ENCODE measurements at regions not wholly inside any gene's neighbourhood (a gene's known extent, or its start where the extent isn't known, plus 50 kb on each side); places are given as distances from the start of the nearest gene placed in this dataset.

GRCh38 chr2:136612079-136612478 lies 153.3 kb upstream of the THSD7B start:
- TF ChIP-seq ZNF202 (tag by site-specific recombination; IDR thresholded peaks at IDR 0.05; ENCODE audit: borderline replicate concordance) (no peak), SP7 (tag by site-specific recombination; IDR thresholded peaks at IDR 0.05) (no peak), REPIN1 (tag by site-specific recombination; IDR thresholded peaks at IDR 0.05; ENCODE audit: low read depth) (no peak), ZNF777 (tag by site-specific recombination; IDR thresholded peaks at IDR 0.05; ENCODE audit: borderline replicate concordance) (no peak), ZNF10 (tag by site-specific recombination; IDR thresholded peaks at IDR 0.05) (no peak), ZSCAN30 (tag by site-specific recombination; IDR thresholded peaks at IDR 0.05) (no peak), ZNF292 (tag by site-specific recombination; IDR thresholded peaks at IDR 0.05; ENCODE audit: borderline replicate concordance, low read depth) (no peak), ATF2 (tag by site-specific recombination; IDR thresholded peaks at IDR 0.05; ENCODE audit: low read depth) (no peak), ZNF19 (tag by site-specific recombination; IDR thresholded peaks at IDR 0.05; ENCODE audit: low read depth) (no peak)
- Histone ChIP-seq H3K4me1 (ENCODE audit: control insufficient read depth, insufficient read depth, low read length) (no peaks in the 10 kb centered on the region), H3K36me3 (ENCODE audit: control insufficient read depth in 2 of 2, insufficient read depth in 1 of 2, low read length in 2 of 2) (no peaks in the 10 kb centered on the region), H3K27ac (ENCODE audit: extremely low read depth, low read depth, low read length) (no peak overlapping the region), H3K9me3 (ENCODE audit: control insufficient read depth, insufficient read depth, low read depth, low read length) (no peaks in the 10 kb centered on the region), H3K4me3 (ENCODE audit: low read depth, low read length) (no peak overlapping the region)
- POLR2A ChIA-PET = no interaction called here
- CTCF ChIA-PET = interaction anchor here (0.7 kb wide), 1 partner anchor 701 kb away, joined by 4 read pairs; no protein-coding TSS in a partner anchor

DNA sequence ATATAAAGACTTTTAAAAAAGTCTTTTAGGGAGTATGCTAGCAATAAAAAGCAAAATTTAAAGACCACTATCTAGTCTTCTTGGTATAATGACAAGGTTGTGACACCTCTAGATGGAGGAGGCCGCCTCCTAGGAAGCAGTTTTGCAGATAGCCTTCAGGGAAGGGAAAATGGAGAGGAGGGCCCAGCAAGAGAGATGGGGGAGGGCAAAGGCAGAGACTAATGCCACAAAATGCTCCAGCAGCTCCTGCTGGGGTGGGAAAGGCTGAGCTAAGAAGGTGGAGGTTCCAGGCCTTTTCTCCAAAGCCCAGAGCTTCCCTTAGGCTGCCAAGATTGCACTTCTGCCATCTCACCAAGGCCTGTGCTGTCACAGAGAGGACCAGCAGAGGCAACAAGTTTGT lies 153.9 kb upstream of the THSD7B start:
- ChIA-PET CTCF (no interaction called here), POLR2A (no interaction called here)
- no peaks in the 10 kb centered on the region for H3K36me3 ChIP-seq (ENCODE audit: control insufficient read depth in 2 of 2, insufficient read depth in 1 of 2, low read length in 2 of 2)
- no peaks in the 10 kb centered on the region for H3K9me3 ChIP-seq (ENCODE audit: control insufficient read depth, insufficient read depth, low read depth, low read length)
- TF ChIP-seq ZNF558 (tag by site-specific recombination; IDR thresholded peaks at IDR 0.05) (no peak), RBAK (tag by site-specific recombination; IDR thresholded peaks at IDR 0.05) (no peak), GLI2 (tag by site-specific recombination; IDR thresholded peaks at IDR 0.05; ENCODE audit: borderline replicate concordance, low read depth) (no peak), WT1 (tag by site-specific recombination; IDR thresholded peaks at IDR 0.05) (no peak), OVOL3 (tag by site-specific recombination; IDR thresholded peaks at IDR 0.05) (no peak), ZNF416 (tag by site-specific recombination; IDR thresholded peaks at IDR 0.05) (no peak), ZEB2 (tag by site-specific recombination; IDR thresholded peaks at IDR 0.05) (no peak), TRIM28 (IDR thresholded peaks at IDR 0.05; ENCODE audit: borderline replicate concordance, low read length) (no peak), KLF1 (tag by site-specific recombination; IDR thresholded peaks at IDR 0.05) (no peak), GLIS2 (tag by site-specific recombination; IDR thresholded peaks at IDR 0.05) (no peak), ZNF518A (tag by site-specific recombination; conservative IDR thresholded peaks at IDR 0.05; ENCODE audit: low read depth) (no peak), ZNF768 (tag by site-specific recombination; IDR thresholded peaks at IDR 0.05) (no peak), ZNF571 (tag by site-specific recombination; IDR thresholded peaks at IDR 0.05) (no peak)
- TF ChIP-seq, protein P1, sequence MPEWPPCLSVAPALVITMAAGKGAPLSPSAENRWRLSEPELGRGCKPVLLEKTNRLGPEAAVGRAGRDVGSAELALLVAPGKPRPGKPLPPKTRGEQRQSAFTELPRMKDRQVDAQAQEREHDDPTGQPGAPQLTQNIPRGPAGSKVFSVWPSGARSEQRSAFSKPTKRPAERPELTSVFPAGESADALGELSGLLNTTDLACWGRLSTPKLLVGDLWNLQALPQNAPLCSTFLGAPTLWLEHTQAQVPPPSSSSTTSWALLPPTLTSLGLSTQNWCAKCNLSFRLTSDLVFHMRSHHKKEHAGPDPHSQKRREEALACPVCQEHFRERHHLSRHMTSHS (tag by site-specific recombination; IDR thresholded peaks at IDR 0.05) = no peak
- TF ChIP-seq, protein P2, sequence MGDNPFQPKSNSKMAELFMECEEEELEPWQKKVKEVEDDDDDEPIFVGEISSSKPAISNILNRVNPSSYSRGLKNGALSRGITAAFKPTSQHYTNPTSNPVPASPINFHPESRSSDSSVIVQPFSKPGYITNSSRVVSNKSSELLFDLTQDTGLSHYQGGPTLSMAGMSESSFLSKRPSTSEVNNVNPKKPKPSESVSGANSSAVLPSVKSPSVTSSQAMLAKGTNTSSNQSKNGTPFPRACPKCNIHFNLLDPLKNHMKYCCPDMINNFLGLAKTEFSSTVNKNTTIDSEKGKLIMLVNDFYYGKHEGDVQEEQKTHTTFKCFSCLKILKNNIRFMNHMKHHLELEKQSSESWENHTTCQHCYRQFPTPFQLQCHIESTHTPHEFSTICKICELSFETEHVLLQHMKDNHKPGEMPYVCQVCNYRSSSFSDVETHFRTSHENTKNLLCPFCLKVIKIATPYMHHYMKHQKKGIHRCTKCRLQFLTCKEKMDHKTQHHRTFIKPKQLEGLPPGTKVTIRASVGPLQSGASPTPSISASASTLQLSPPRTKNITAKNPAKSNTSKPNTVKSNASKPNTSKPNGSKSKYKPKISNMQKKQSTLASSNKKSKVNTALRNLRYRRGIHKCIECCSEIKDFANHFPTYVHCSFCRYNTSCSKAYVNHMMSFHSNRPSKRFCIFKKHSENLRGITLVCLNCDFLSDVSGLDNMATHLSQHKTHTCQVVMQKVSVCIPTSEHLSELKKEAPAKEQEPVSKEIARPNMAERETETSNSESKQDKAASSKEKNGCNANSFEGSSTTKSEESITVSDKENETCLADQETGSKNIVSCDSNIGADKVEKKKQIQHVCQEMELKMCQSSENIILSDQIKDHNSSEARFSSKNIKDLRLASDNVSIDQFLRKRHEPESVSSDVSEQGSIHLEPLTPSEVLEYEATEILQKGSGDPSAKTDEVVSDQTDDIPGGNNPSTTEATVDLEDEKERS (tag by site-specific recombination; IDR thresholded peaks at IDR 0.05) = no peak
- H3K4me1 ChIP-seq (ENCODE audit: control insufficient read depth, insufficient read depth, low read length) = no peaks in the 10 kb centered on the region
- no peak overlapping the region for H3K4me3 ChIP-seq (ENCODE audit: low read depth, low read length)
- H3K27ac ChIP-seq (ENCODE audit: extremely low read depth, low read depth, low read length) = no peak overlapping the region
